Ishikawa (cell line): ENCODE measurements at regions not wholly inside any gene's neighbourhood (a gene's known extent, or its start where the extent isn't known, plus 50 kb on each side); places are given as distances from the start of the nearest gene placed in this dataset.

Experiments
- CEBPB ChIP-seq: IDR thresholded peaks from 2 replicates; pipeline ENCODE4 v1.6.1; 2012
- CREB1 ChIP-seq: IDR thresholded peaks from 2 replicates; pipeline ENCODE4 v1.6.1; 2012; ENCODE audit warnings: low read depth
- EGR1 ChIP-seq: IDR thresholded peaks from 2 replicates; pipeline ENCODE4 v1.6.1; 2012
- EP300 ChIP-seq: IDR thresholded peaks from 2 replicates; pipeline ENCODE4 v1.6.1; 2012; ENCODE audit warnings: borderline replicate concordance
- FOXM1 ChIP-seq: IDR thresholded peaks from 2 replicates; pipeline ENCODE4 v1.6.1; 2012; ENCODE audit warnings: low read depth, borderline replicate concordance
- MAX ChIP-seq: IDR thresholded peaks from 2 replicates; pipeline ENCODE4 v1.6.1; 2012
- NFIC ChIP-seq: IDR thresholded peaks from 2 replicates; pipeline ENCODE4 v1.6.1; 2012
- RAD21 ChIP-seq: IDR thresholded peaks from 2 replicates; pipeline ENCODE4 v1.6.1; 2012; ENCODE audit warnings: low read depth
- REST ChIP-seq: IDR thresholded peaks from 2 replicates; pipeline ENCODE4 v1.6.1; 2012; ENCODE audit warnings: low read depth, mild to moderate bottlenecking
- TAF1 ChIP-seq: IDR thresholded peaks from 2 replicates; pipeline ENCODE4 v1.6.1; 2012; ENCODE audit warnings: low read depth, mild to moderate bottlenecking
- TCF12 ChIP-seq: IDR thresholded peaks from 2 replicates; pipeline ENCODE4 v1.6.1; 2012; ENCODE audit warnings: low read depth
- TEAD4 ChIP-seq: IDR thresholded peaks from 2 replicates; pipeline ENCODE4 v1.6.1; 2012
- USF1 ChIP-seq: IDR thresholded peaks from 2 replicates; pipeline ENCODE4 v1.6.1; 2012
- YY1 ChIP-seq: IDR thresholded peaks from 2 replicates; pipeline ENCODE4 v1.6.1; 2012; ENCODE audit warnings: low read depth
- ZBTB7A ChIP-seq: IDR thresholded peaks from 2 replicates; pipeline ENCODE4 v1.6.1; 2012; ENCODE audit warnings: low read depth

- TF ChIP-seq RAD21 (no peak), TEAD4 (no peak), USF1 (no peak), TAF1 (no peak), REST (no peak), CREB1 (no peak), CEBPB (no peak), MAX (no peak), EGR1 (no peak), ZBTB7A (no peak), NFIC (no peak), YY1 (no peak), EP300 (no peak)
Measured at GRCh38 chr2:128613876-128614275, 295.2 kb upstream of the HS6ST1 start.

GRCh38 chr2:128615571-128615970, 296.9 kb upstream of the HS6ST1 start:
- no peak for TF ChIP-seq REST
- no peak for TF ChIP-seq TAF1

- no peak for TF ChIP-seq EP300
- TF ChIP-seq TAF1, result no peak
- no peak for TF ChIP-seq USF1
Measured at GRCh38 chr2:128617029-128617590, 298.4 kb upstream of the HS6ST1 start.

GRCh38 chr2:128617661-128618060, 299.0 kb upstream of the HS6ST1 start:
- TF ChIP-seq TAF1, result no peak
- no peak for TF ChIP-seq ZBTB7A
- no peak for TF ChIP-seq TEAD4
- TF ChIP-seq MAX, result no peak
- TF ChIP-seq NFIC, result no peak
- TF ChIP-seq USF1, result no peak
- TF ChIP-seq RAD21, result no peak
- no peak for TF ChIP-seq CEBPB
- no peak for TF ChIP-seq EGR1
- TF ChIP-seq FOXM1, result no peak
- TF ChIP-seq CREB1, result no peak
- no peak for TF ChIP-seq EP300
- no peak for TF ChIP-seq REST

- TF ChIP-seq ZBTB7A, result no peak
- no peak for TF ChIP-seq YY1
- no peak for TF ChIP-seq TCF12
- no peak for TF ChIP-seq RAD21
- no peak for TF ChIP-seq EGR1
- no peak for TF ChIP-seq NFIC
- TF ChIP-seq TAF1, result no peak
- no peak for TF ChIP-seq CREB1
Measured at GRCh38 chr2:128618642-128619041, 300.0 kb upstream of the HS6ST1 start.
